Suprapubic skin (tissue), 4 donors: ENCODE measurements at regions not wholly inside any gene's neighbourhood (a gene's known extent, or its start where the extent isn't known, plus 50 kb on each side); places are given as distances from the start of the nearest gene placed in this dataset.

Experiments used
- DNase-seq, 2 donors: peaks; one replicate each; pipeline ENCODE4 v3.0.0-alpha.2; 2019; ENCODE audit warnings: low spot score in 2 of 2
- H3K27ac ChIP-seq: fragments of 200-600 bp; sonication (generic); one replicate; pipeline ENCODE4 v1.5.1; 2019
- H3K27me3 ChIP-seq: fragments of 200-600 bp; sonication (generic); one replicate; pipeline ENCODE4 v1.5.1; 2019
- H3K36me3 ChIP-seq: fragments of 200-600 bp; sonication (generic); one replicate; pipeline ENCODE4 v1.5.1; 2019
- H3K4me1 ChIP-seq: fragments of 200-600 bp; sonication (generic); one replicate; pipeline ENCODE4 v1.5.1; 2019
- H3K4me3 ChIP-seq: fragments of 200-600 bp; sonication (generic); one replicate; pipeline ENCODE4 v1.5.1; 2019; ENCODE audit warnings: mild to moderate bottlenecking
- H3K9me3 ChIP-seq: fragments of 200-600 bp; sonication (generic); one replicate; pipeline ENCODE4 v1.5.1; 2019
- CTCF ChIP-seq, 2 donors: fragments of 200-600 bp in 1 of 2; fragments of 450-650 bp in 1 of 2; sonication (generic) in 1 of 2; IDR thresholded peaks; one replicate each; pipeline ENCODE4 v1.5.1; 2016 to 2019; ENCODE audit warnings: antibody characterized with exemption in 2 of 2, mild to moderate bottlenecking in 1 of 2, moderate library complexity in 1 of 2
- EP300 ChIP-seq: sonication (generic); formaldehyde crosslinking; IDR thresholded peaks from one replicate; pipeline ENCODE4 v1.6.1; 2017; ENCODE audit warnings: antibody characterized with exemption
- POLR2A ChIP-seq, 2 donors: fragments of 450-650 bp; IDR thresholded peaks; one replicate each; pipeline ENCODE4 v1.6.1; 2017; ENCODE audit warnings: antibody characterized with exemption in 2 of 2, mild to moderate bottlenecking in 2 of 2, moderate library complexity in 2 of 2
- POLR2AphosphoS5 ChIP-seq, 3 donors: sonication (generic); formaldehyde crosslinking; IDR thresholded peaks; one replicate each; pipeline ENCODE4 v1.6.1; 2017; ENCODE audit warnings: antibody characterized with exemption in 3 of 3
- WGBS: methylation state at CpG from one replicate; pipeline ENCODE4 v1.1.5; 2018; 5-methylcytosine and 5-hydroxymethylcytosine counted together

- DNase-seq, result no peak
- no peaks in the 10 kb centered on the region for H3K9me3 ChIP-seq
- WGBS, result 97% methylated on average over 1 of the region's 1 CpG
- no peak for TF ChIP-seq POLR2AphosphoS5 (IDR thresholded peaks at IDR 0.05)
- TF ChIP-seq EP300, result no peak
- no peak for TF ChIP-seq POLR2A (IDR thresholded peaks at IDR 0.05)
- TF ChIP-seq CTCF (IDR thresholded peaks at IDR 0.05), result no peak
- H3K36me3 ChIP-seq, result no peaks in the 10 kb centered on the region
- no peak overlapping the region for H3K4me3 ChIP-seq
- no peaks in the 10 kb centered on the region for H3K27me3 ChIP-seq
- H3K27ac ChIP-seq, result no peak overlapping the region
- peaks cover 11% of the 10 kb centered on the region for H3K4me1 ChIP-seq
These were observed 68.3 kb upstream of the DST start for GRCh38 chr6:56710967-56711366.

GRCh38 chr6:56709650-56710049 is 67.0 kb upstream of the DST start:
- WGBS, result 89% methylated on average over 4 of the region's 4 CpGs
- Histone ChIP-seq H3K27ac (no peak overlapping the region), H3K4me3 (no peak overlapping the region), H3K27me3 (no peaks in the 10 kb centered on the region), H3K36me3 (no peaks in the 10 kb centered on the region), H3K4me1 (peaks cover 3% of the 10 kb centered on the region), H3K9me3 (no peaks in the 10 kb centered on the region)
- no peak for TF ChIP-seq CTCF (IDR thresholded peaks at IDR 0.05)
- TF ChIP-seq POLR2AphosphoS5 (IDR thresholded peaks at IDR 0.05), result no peak
- no peak for TF ChIP-seq POLR2A (IDR thresholded peaks at IDR 0.05)
- TF ChIP-seq EP300, result no peak
- no peak for DNase-seq

- H3K27ac ChIP-seq, result peak overlapping the region; percentile 9
- no peak overlapping the region for H3K4me3 ChIP-seq
- no peak for DNase-seq
- H3K36me3 ChIP-seq, result no peaks in the 10 kb centered on the region
- peak in 1 of 2 donors; percentile 37 for TF ChIP-seq CTCF (IDR thresholded peaks at IDR 0.05)
- TF ChIP-seq POLR2A (IDR thresholded peaks at IDR 0.05), result no peak
- TF ChIP-seq POLR2AphosphoS5 (IDR thresholded peaks at IDR 0.05), result no peak
- TF ChIP-seq EP300, result no peak
- 35% methylated on average over 4 of the region's 4 CpGs for WGBS
- no peaks in the 10 kb centered on the region for H3K4me1 ChIP-seq
- no peaks in the 10 kb centered on the region for H3K27me3 ChIP-seq
- no peaks in the 10 kb centered on the region for H3K9me3 ChIP-seq
These were observed 66.3 kb upstream of the DST start for GRCh38 chr6:56708810-56709597.

DNA sequence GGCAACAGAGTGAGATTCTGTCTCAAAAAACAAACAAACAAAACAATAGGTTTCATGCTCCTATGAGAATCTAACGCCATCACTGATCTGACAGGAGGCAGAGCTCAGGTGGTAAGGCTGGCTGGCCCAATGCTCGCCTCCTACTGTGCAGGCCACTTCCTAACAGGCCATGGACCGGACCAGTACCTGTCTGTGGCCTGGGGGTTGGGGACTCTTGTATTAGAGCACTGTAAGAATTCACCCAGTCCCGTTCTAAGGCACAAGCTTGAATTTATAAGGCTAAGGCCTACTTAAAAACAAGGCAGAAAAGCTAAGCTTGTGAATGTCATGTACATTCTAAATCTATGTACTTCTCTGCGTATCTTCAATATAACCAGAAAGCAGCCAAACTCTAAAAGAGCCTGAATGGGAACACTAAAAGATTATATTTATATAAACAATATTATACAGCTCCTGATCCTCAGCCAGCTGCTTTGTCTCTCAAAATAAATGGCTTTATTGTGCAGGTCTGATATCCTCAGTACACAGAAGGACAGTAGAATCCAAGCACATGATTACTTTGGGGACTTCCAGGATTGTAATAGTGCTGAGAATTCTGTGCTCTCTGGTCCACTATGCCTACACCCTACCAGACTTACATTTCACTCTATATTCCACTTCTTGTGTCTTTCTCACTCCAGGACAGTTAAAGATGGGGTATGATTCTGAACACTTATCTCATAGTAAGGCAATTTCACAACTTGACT is 64.5 kb upstream of the DST start:
- no peak for TF ChIP-seq EP300
- no peak for TF ChIP-seq POLR2AphosphoS5 (IDR thresholded peaks at IDR 0.05)
- TF ChIP-seq POLR2A (IDR thresholded peaks at IDR 0.05), result no peak
- no peak for TF ChIP-seq CTCF (IDR thresholded peaks at IDR 0.05)
- no peak for DNase-seq
- H3K27ac ChIP-seq, result no peak overlapping the region
- no peaks in the 10 kb centered on the region for H3K27me3 ChIP-seq
- no peak overlapping the region for H3K4me3 ChIP-seq
- WGBS, result 87% methylated on average over 5 of the region's 5 CpGs
- H3K9me3 ChIP-seq, result no peaks in the 10 kb centered on the region
- no peaks in the 10 kb centered on the region for H3K4me1 ChIP-seq
- no peaks in the 10 kb centered on the region for H3K36me3 ChIP-seq

DNA sequence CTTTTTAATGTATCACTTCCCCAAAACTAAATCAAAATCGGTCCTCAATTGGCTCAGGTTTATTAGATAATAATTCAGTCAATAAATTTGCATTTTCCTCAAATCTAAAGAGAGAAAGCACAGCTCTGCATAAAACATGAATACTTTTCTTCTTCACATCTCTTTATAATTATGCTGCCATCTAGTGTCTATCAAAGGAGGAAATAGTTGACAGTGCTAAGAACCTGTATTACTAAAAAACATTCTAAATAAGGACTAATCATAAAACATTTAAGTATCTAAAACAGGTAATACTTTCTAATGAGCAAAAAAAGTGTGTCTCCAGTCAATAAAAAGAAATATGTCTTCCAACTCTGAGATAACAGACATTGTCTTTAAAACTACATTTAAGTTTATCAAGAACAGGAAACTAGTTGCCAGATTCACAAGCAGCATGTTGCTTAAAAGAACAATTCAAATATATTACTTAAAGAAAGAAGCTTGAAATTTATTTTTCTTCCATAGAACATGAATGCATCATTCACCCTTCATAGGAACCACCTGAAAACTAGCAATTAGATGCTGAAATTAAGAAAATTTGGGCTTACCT is 56.5 kb upstream of the DST start:
- TF ChIP-seq EP300 (no peak), CTCF (IDR thresholded peaks at IDR 0.05) (peak; percentile 14 to 18), POLR2AphosphoS5 (IDR thresholded peaks at IDR 0.05) (no peak)
- 21% methylated on average over 1 of the region's 1 CpG for WGBS
- no peaks in the 10 kb centered on the region for H3K36me3 ChIP-seq

More for the DNA sequence above, 56.5 kb upstream of the DST start:
- DNase-seq, result no peak
- H3K9me3 ChIP-seq, result no peaks in the 10 kb centered on the region
- H3K27me3 ChIP-seq, result no peaks in the 10 kb centered on the region
- peaks cover 4% of the 10 kb centered on the region for H3K4me1 ChIP-seq
- H3K4me3 ChIP-seq, result no peak overlapping the region
- no peak overlapping the region for H3K27ac ChIP-seq
